ENCODE measurements at regions not wholly inside any gene's neighbourhood (a gene's known extent, or its start where the extent isn't known, plus 50 kb on each side); places are given as distances from the start of the nearest gene placed in this dataset.
"Not testable (repeated sequence)": the region's sequence is repeated elsewhere in the genome, so short reads cannot be mapped to it uniquely, and the experiment has no call there.

DNA sequence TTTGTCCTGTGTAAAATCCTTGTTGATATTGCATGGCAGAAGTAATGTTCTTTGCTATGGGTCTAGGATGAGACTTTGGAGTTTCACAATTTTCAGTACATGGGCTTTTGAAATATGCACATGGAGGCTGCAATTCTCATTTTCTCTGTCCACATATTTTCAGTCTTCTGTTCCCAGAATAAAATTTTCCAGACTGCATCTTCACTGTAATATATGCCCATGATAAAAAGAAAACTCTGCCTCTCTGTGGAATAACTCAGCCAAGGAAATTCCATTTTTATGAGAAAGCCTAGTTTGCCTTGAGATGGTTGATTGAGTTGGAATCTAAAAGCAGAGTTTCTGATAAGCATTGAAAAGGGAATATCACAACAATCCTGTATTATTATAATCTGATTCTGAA lies 601.4 kb upstream of the AADAT start:
- Histone ChIP-seq H3K4me3 (replicated peaks; ENCODE audit: insufficient read depth, low read length) (no peak overlapping the region), H3K27ac (replicated peaks) (no peak overlapping the region), H3K27me3 (ENCODE audit: insufficient read depth, poor library complexity, severe bottlenecking) (no peaks in the 10 kb centered on the region)
- no peak for TF ChIP-seq SPI1 (IDR thresholded peaks at IDR 0.05; ENCODE audit: borderline replicate concordance, low read depth)
- no peak for TF ChIP-seq POLR2AphosphoS5 (IDR thresholded peaks at IDR 0.05; ENCODE audit: low read depth)
- no peak for TF ChIP-seq GABPA (IDR thresholded peaks at IDR 0.05; ENCODE audit: low read depth)
- TF ChIP-seq, protein P1, sequence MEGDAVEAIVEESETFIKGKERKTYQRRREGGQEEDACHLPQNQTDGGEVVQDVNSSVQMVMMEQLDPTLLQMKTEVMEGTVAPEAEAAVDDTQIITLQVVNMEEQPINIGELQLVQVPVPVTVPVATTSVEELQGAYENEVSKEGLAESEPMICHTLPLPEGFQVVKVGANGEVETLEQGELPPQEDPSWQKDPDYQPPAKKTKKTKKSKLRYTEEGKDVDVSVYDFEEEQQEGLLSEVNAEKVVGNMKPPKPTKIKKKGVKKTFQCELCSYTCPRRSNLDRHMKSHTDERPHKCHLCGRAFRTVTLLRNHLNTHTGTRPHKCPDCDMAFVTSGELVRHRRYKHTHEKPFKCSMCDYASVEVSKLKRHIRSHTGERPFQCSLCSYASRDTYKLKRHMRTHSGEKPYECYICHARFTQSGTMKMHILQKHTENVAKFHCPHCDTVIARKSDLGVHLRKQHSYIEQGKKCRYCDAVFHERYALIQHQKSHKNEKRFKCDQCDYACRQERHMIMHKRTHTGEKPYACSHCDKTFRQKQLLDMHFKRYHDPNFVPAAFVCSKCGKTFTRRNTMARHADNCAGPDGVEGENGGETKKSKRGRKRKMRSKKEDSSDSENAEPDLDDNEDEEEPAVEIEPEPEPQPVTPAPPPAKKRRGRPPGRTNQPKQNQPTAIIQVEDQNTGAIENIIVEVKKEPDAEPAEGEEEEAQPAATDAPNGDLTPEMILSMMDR (IDR thresholded peaks at IDR 0.05; ENCODE audit: insufficient read depth, low read length) = no peak
- TF ChIP-seq, protein P2, sequence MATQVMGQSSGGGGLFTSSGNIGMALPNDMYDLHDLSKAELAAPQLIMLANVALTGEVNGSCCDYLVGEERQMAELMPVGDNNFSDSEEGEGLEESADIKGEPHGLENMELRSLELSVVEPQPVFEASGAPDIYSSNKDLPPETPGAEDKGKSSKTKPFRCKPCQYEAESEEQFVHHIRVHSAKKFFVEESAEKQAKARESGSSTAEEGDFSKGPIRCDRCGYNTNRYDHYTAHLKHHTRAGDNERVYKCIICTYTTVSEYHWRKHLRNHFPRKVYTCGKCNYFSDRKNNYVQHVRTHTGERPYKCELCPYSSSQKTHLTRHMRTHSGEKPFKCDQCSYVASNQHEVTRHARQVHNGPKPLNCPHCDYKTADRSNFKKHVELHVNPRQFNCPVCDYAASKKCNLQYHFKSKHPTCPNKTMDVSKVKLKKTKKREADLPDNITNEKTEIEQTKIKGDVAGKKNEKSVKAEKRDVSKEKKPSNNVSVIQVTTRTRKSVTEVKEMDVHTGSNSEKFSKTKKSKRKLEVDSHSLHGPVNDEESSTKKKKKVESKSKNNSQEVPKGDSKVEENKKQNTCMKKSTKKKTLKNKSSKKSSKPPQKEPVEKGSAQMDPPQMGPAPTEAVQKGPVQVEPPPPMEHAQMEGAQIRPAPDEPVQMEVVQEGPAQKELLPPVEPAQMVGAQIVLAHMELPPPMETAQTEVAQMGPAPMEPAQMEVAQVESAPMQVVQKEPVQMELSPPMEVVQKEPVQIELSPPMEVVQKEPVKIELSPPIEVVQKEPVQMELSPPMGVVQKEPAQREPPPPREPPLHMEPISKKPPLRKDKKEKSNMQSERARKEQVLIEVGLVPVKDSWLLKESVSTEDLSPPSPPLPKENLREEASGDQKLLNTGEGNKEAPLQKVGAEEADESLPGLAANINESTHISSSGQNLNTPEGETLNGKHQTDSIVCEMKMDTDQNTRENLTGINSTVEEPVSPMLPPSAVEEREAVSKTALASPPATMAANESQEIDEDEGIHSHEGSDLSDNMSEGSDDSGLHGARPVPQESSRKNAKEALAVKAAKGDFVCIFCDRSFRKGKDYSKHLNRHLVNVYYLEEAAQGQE (IDR thresholded peaks at IDR 0.05; ENCODE audit: insufficient replicate concordance, low read depth) = no peak
- DNase-seq (ENCODE audit: low read depth in 1 of 2, low spot score in 1 of 2) = no peak

DNA sequence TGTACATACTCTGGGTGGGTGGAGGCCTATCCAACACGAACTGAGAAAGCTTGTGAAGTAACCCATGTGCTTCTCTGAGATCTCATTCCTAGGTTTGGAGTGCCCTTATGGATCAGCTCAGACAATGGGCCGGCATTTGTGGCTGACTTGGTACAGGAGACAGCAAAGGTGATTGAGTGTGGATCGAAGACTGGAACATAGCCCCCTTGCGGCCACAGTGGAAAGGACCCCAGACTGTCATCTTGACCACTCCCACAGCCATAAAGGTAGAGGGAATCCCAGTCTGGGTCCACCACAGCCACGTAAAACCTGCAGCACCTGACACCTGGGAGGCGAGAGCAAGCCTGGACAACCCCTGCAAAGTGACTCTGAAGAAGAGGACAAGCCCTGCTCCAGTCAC lies 598.0 kb upstream of the AADAT start:
- no peaks in the 10 kb centered on the region for H3K27me3 ChIP-seq (ENCODE audit: insufficient read depth, poor library complexity, severe bottlenecking)
- no peak overlapping the region for H3K4me3 ChIP-seq (replicated peaks; ENCODE audit: insufficient read depth, low read length)
- TF ChIP-seq SPI1 (IDR thresholded peaks at IDR 0.05; ENCODE audit: borderline replicate concordance, low read depth) = no peak
- TF ChIP-seq, protein P2 (IDR thresholded peaks at IDR 0.05; ENCODE audit: insufficient replicate concordance, low read depth) = no peak
- no peak for TF ChIP-seq POLR2AphosphoS5 (IDR thresholded peaks at IDR 0.05; ENCODE audit: low read depth)
- TF ChIP-seq, protein P1 (IDR thresholded peaks at IDR 0.05; ENCODE audit: insufficient read depth, low read length) = no peak
- no peak for TF ChIP-seq GABPA (IDR thresholded peaks at IDR 0.05; ENCODE audit: low read depth)
- no peak overlapping the region for H3K27ac ChIP-seq (replicated peaks)
- no peak for DNase-seq (ENCODE audit: low read depth in 1 of 2, low spot score in 1 of 2)

DNA sequence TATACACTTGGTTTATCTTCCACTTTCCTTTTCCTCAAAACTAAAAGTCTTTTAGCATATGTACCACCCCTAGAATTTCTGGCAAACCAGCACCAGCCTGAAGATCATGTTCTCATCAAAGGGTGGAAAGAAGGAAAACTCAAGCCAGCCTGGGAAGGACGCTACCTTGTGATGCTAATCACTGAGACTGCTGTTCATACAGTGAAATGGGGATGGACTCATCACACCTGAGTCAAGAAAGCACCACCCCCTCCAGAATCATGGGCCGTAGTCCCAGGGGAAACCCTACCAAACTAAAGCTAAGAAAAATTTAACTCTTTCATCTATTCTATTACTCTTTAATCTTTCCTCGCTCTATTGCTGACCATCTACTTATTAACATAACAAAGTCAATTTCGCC lies 595.9 kb upstream of the AADAT start:
- DNase-seq (ENCODE audit: low read depth in 1 of 2, low spot score in 1 of 2); H3K27ac ChIP-seq (replicated peaks); H3K4me3 ChIP-seq (replicated peaks; ENCODE audit: insufficient read depth, low read length); H3K27me3 ChIP-seq (ENCODE audit: insufficient read depth, poor library complexity, severe bottlenecking): not testable (repeated sequence)

DNA sequence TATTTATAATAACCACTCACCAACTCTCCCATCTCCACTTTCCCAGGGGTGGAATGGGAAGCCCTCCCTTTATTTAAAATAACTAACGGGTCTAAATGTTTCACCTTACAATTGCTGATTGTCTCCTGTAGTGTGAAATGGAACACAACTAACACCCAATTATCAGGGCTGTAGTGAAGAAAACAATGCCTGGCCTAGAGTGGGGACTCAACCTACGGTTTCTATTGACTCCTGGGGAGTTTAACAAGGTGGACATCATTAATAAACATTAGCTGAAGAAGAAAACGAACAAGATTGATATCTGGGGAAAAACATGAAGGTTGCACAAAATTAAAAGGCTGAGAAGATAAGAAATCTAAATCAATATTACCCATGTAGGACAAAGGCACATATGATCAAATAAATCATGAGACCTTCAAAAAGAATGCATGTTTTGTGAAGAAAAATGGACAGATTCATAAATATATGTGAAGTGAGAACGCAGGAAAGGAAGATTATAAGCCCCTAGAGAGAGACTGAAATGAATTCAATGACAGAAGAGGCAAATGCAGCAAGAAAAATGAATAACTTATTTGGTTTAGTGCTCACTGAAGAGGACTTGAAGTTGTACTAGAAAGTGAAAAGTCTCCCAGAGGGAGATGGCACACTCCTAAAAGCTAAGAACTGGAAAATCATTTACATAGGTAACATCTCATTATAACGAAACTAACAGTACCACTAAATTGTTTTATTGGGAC lies 593.0 kb upstream of the AADAT start:
- Histone ChIP-seq H3K27me3 (ENCODE audit: insufficient read depth, poor library complexity, severe bottlenecking) (no peaks in the 10 kb centered on the region), H3K4me3 (replicated peaks; ENCODE audit: insufficient read depth, low read length) (no peak overlapping the region), H3K27ac (replicated peaks) (no peak overlapping the region)
- TF ChIP-seq, protein P2 (IDR thresholded peaks at IDR 0.05; ENCODE audit: insufficient replicate concordance, low read depth) = no peak
- TF ChIP-seq POLR2AphosphoS5 (IDR thresholded peaks at IDR 0.05; ENCODE audit: low read depth) (no peak), SPI1 (IDR thresholded peaks at IDR 0.05; ENCODE audit: borderline replicate concordance, low read depth) (no peak), GABPA (IDR thresholded peaks at IDR 0.05; ENCODE audit: low read depth) (no peak)
- TF ChIP-seq, protein P1 (IDR thresholded peaks at IDR 0.05; ENCODE audit: insufficient read depth, low read length) = no peak
- DNase-seq (ENCODE audit: low read depth in 1 of 2, low spot score in 1 of 2) = no peak

DNA sequence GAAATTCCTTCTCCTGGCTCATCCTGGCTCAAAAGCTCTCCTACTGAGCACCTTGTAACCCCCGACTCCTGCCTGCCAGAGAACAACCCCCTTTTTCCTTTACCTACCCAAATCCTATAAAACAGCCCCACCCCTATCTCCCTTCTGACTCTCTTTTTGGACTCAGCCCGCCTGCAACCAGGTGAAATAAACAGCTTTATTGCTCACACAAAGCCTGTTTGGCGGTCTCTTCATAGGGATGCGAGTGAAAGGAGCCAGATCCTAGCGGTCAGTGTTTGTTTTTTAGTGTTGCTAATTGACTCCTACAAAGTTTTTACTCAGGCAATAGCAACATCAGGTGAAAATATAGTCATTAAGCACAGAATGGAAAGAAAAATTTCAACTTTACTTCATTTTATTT lies 592.3 kb upstream of the AADAT start:
- H3K27ac ChIP-seq (replicated peaks); DNase-seq (ENCODE audit: low read depth in 1 of 2, low spot score in 1 of 2); H3K27me3 ChIP-seq (ENCODE audit: insufficient read depth, poor library complexity, severe bottlenecking); H3K4me3 ChIP-seq (replicated peaks; ENCODE audit: insufficient read depth, low read length): not testable (repeated sequence)

Measured in HL-60 (cell line).